ENCODE measurements at regions not wholly inside any gene's neighbourhood (a gene's known extent, or its start where the extent isn't known, plus 50 kb on each side); places are given as distances from the start of the nearest gene placed in this dataset.
"Not testable (repeated sequence)": the region's sequence is repeated elsewhere in the genome, so short reads cannot be mapped to it uniquely, and the experiment has no call there.

- H3K9me3 Mint-ChIP-seq: peaks cover 2% of the 10 kb centered on the region
- ChIA-PET POLR2A (no interaction called here), CTCF (no interaction called here)
- DNase-seq: no peak
- no peak overlapping the region for H3K4me3 Mint-ChIP-seq
- H3K4me1 Mint-ChIP-seq: no peaks in the 10 kb centered on the region
- H3K36me3 Mint-ChIP-seq (ENCODE audit: low read depth): no peaks in the 10 kb centered on the region
- peaks cover 2% of the 10 kb centered on the region for H3K27me3 Mint-ChIP-seq
- no peak overlapping the region for H3K27ac Mint-ChIP-seq
Measured at GRCh38 chr5:34550964-34551363, 105.2 kb upstream of the RAI14 start.

DNA sequence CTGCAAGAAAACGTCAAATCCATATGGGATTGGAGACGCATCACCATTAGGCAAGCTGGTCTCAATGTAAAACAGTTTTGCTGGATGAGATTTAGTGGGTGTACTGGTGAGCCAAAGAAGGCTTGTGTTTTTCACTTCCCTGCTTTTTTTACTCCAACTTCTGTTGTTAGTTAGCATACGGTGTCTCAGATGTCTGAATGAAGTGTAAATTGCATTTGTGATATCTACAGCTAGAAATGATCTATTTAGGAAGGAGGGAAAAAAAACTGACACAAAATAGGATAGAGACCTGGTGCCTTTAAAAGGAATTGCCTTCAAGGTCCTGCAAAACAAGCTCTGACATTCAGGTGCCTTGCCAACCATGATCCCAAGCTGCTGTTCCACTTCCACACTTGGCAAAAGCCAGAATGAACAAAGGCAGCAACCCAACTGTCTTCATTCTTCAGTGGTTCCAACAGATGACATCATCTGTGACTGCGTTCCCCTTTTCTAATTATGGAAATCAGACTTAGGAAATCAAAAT, 104.2 kb upstream of the RAI14 start:
- H3K27ac Mint-ChIP-seq: no peak overlapping the region
- H3K36me3 Mint-ChIP-seq (ENCODE audit: low read depth): no peaks in the 10 kb centered on the region
- no peak overlapping the region for H3K4me3 Mint-ChIP-seq
- H3K4me1 Mint-ChIP-seq: no peaks in the 10 kb centered on the region
- H3K27me3 Mint-ChIP-seq: peaks cover 2% of the 10 kb centered on the region
- DNase-seq: no peak
- CTCF ChIA-PET: no interaction called here
- POLR2A ChIA-PET: no interaction called here
- H3K9me3 Mint-ChIP-seq: peaks cover under 1% of the 10 kb centered on the region

- no peak overlapping the region for H3K4me3 Mint-ChIP-seq
- POLR2A ChIA-PET: no interaction called here
- CTCF ChIA-PET: no interaction called here
- no peaks in the 10 kb centered on the region for H3K27me3 Mint-ChIP-seq
- H3K9me3 Mint-ChIP-seq: no peaks in the 10 kb centered on the region
- H3K4me1 Mint-ChIP-seq: no peaks in the 10 kb centered on the region
- H3K36me3 Mint-ChIP-seq (ENCODE audit: low read depth): no peaks in the 10 kb centered on the region
- H3K27ac Mint-ChIP-seq: no peak overlapping the region
- DNase-seq: no peak
Measured at GRCh38 chr5:34552686-34553085, 103.4 kb upstream of the RAI14 start.

GRCh38 chr5:34553581-34553980, 102.5 kb upstream of the RAI14 start:
- no peak overlapping the region for H3K27ac Mint-ChIP-seq

GRCh38 chr5:34554641-34555040, 101.5 kb upstream of the RAI14 start:
- no peaks in the 10 kb centered on the region for H3K36me3 Mint-ChIP-seq (ENCODE audit: low read depth)
- ChIA-PET POLR2A (no interaction called here), CTCF (interaction anchor here (0.6 kb wide), 1 partner anchor 291 kb away, joined by 3 read pairs; no protein-coding TSS in a partner anchor)
- H3K27me3 Mint-ChIP-seq: peaks cover 3% of the 10 kb centered on the region
- no peak for DNase-seq
- H3K4me3 Mint-ChIP-seq: no peak overlapping the region
- H3K9me3 Mint-ChIP-seq: no peaks in the 10 kb centered on the region
- no peaks in the 10 kb centered on the region for H3K4me1 Mint-ChIP-seq
- no peak overlapping the region for H3K27ac Mint-ChIP-seq

More at GRCh38 chr5:34553581-34553980, 102.5 kb upstream of the RAI14 start:
- Mint-ChIP-seq H3K27me3 (peaks cover 3% of the 10 kb centered on the region), H3K9me3 (no peaks in the 10 kb centered on the region), H3K4me1 (no peaks in the 10 kb centered on the region), H3K36me3 (ENCODE audit: low read depth) (no peaks in the 10 kb centered on the region), H3K4me3 (no peak overlapping the region)
- ChIA-PET POLR2A (no interaction called here), CTCF (no interaction called here)
- no peak for DNase-seq

DNA sequence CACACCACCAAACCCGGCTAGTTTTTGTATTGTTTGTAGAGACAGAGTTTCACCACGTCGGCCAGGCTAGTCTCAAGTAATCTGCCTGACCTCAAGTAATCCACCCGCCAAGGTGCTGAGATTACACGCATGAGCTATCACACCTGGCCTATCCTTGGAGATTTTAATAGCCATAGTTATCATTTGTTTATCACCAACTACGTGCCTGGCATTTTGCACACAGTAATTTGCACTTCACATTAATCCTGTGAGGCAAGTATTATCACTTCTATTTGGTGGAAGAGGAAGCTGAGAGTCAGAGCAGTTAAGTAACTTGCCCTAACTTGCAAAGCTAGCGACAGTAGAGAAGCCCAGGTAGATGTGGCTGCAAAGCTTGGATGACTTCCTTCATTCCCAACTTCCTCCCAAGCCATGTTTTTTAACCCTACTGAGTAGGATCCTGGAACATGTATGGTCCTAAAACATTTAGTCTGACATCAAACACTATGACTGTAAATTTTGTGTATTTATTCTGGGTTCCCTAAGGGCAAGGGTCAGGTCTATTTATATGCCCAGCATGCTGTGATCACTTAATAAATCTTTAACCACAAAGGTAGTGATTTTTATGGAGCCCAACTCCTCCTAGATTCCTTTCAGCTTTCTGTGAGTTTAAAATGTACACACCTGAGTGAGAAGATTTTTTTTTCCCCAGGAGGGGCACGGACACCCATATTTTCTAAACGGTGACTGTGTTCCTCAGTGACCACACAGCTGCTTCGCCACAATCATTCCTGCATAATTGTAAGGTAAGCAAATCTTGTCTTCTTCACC, 100.2 kb upstream of the RAI14 start:
- H3K9me3 Mint-ChIP-seq: no peaks in the 10 kb centered on the region
- CTCF ChIA-PET: interaction anchor here (0.5 kb wide), 1 partner anchor 1429 kb away, joined by 3 read pairs; no protein-coding TSS in a partner anchor
- peaks cover 3% of the 10 kb centered on the region for H3K27me3 Mint-ChIP-seq
- H3K4me1 Mint-ChIP-seq: no peaks in the 10 kb centered on the region
- no peak for DNase-seq
- H3K4me3 Mint-ChIP-seq: no peak overlapping the region
- POLR2A ChIA-PET: no interaction called here
- H3K27ac Mint-ChIP-seq: no peak overlapping the region
- H3K36me3 Mint-ChIP-seq (ENCODE audit: low read depth): no peaks in the 10 kb centered on the region

DNA sequence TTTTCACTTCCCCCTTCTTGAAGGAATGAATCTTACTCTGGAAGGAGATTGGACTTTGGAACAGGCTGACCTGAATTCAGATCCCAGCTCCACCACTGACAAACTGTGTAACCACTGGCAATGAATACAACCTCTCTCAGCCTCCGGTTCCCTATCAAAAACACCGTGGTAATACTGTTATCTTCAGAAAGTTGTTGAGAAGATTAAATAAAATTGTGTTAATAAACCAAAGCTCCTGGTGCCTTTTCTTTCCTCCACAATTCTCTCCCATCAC, 99.7 kb upstream of the RAI14 start:
- POLR2A ChIA-PET: no interaction called here

DNA sequence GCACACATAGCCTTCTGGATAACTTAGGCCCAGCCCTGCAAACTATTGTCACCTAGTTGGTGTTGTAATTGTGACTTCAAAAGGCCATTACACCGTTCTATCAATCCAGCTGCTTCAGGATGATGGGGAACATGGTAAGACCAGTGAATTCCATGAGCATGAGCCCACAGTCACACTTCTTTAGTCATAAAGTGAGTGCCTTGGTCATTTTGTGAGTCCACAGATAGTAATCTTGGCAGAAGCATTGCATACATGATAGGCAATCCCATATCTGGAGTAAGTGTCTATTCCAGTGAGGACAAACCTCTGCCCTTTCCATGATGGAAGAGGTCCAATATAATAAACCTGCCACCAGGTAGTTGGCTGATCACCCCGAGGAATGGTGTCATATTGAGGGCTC, 94.5 kb upstream of the RAI14 start:
- H3K9me3 Mint-ChIP-seq; H3K27me3 Mint-ChIP-seq; H3K4me1 Mint-ChIP-seq; POLR2A ChIA-PET; DNase-seq; CTCF ChIA-PET; H3K36me3 Mint-ChIP-seq (ENCODE audit: low read depth); H3K4me3 Mint-ChIP-seq; H3K27ac Mint-ChIP-seq: not testable (repeated sequence)

More for the DNA sequence above, 99.7 kb upstream of the RAI14 start:
- H3K27me3 Mint-ChIP-seq: peaks cover 3% of the 10 kb centered on the region
- H3K36me3 Mint-ChIP-seq (ENCODE audit: low read depth): no peaks in the 10 kb centered on the region
- H3K9me3 Mint-ChIP-seq: no peaks in the 10 kb centered on the region
- CTCF ChIA-PET: interaction anchor here (0.5 kb wide), 1 partner anchor 1429 kb away, joined by 3 read pairs; no protein-coding TSS in a partner anchor
- DNase-seq: no peak
- H3K27ac Mint-ChIP-seq: no peak overlapping the region
- no peaks in the 10 kb centered on the region for H3K4me1 Mint-ChIP-seq
- no peak overlapping the region for H3K4me3 Mint-ChIP-seq

GRCh38 chr5:34562791-34563190, 93.3 kb upstream of the RAI14 start:
- Mint-ChIP-seq H3K27me3 (peaks cover 3% of the 10 kb centered on the region), H3K4me3 (no peak overlapping the region), H3K9me3 (no peaks in the 10 kb centered on the region), H3K4me1 (no peaks in the 10 kb centered on the region), H3K36me3 (ENCODE audit: low read depth) (no peaks in the 10 kb centered on the region), H3K27ac (no peak overlapping the region)
- ChIA-PET POLR2A (no interaction called here), CTCF (no interaction called here)
- no peak for DNase-seq

DNA sequence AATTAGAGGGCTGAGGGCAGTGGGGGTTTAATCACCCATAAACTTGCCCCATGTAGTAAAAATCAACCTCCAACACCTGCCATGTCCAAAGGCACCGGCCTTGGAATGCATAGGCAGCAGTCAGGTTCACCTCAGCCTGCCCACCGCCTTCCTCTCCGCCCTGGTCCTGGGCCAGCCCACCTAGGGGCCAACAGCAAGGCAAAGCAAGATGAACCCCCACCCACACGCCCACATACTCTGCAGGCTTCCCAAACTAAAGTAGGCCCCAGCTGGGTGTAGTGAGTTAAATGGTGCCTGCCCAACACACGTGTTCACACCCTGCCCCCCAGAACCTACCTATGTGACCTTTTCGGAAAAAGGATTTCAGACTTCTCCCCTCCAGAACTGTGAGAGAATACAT, 92.9 kb upstream of the RAI14 start:
- ChIA-PET CTCF (no interaction called here), POLR2A (no interaction called here)
- Mint-ChIP-seq H3K27me3 (peaks cover 3% of the 10 kb centered on the region), H3K4me3 (no peak overlapping the region), H3K36me3 (ENCODE audit: low read depth) (no peaks in the 10 kb centered on the region), H3K9me3 (no peaks in the 10 kb centered on the region), H3K27ac (no peak overlapping the region), H3K4me1 (no peaks in the 10 kb centered on the region)
- no peak for DNase-seq

DNA sequence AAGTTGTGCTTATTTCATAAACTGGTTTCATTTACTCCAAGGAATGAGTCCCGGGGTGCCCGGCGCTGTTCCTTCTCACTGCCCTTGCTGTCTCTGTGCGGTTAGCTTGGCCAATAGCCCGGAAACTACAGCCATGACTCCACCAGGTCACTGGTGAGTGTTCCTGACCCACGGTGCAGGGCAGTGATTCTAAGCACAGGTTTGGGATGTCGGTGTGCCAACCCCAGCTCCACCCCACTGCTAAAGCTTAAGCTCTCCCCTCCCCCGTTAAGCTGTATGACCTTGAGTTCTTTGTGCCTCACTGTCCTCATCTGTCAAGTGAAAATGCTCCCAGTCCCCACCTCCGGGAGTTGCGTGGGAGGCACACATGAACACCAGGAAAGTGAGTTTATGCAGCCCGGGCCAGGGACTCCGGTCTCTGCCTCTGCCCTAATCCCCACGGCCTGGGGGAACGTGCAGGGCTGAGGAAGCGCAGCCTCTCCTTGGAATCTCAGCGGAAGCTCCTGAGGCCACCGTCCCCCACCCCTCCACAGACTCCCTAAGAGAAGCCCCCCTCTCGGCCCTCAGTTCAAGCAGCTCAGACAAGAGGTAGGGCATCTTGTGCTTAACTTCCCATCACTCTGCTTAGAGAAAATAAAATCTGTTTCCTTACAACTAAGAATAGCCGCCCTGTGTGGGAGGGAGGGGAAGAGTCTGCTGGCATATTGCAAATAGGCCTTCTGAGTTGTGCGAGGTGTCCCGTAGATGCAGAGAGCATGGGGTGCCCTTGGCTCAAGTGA, 92.0 kb upstream of the RAI14 start:
- CTCF ChIA-PET: no interaction called here
- no peak overlapping the region for H3K27ac Mint-ChIP-seq
- H3K27me3 Mint-ChIP-seq: peaks cover 2% of the 10 kb centered on the region
- DNase-seq: no peak
- no peak overlapping the region for H3K4me3 Mint-ChIP-seq
- H3K36me3 Mint-ChIP-seq (ENCODE audit: low read depth): no peaks in the 10 kb centered on the region
- POLR2A ChIA-PET: no interaction called here
- H3K4me1 Mint-ChIP-seq: no peaks in the 10 kb centered on the region
- H3K9me3 Mint-ChIP-seq: no peaks in the 10 kb centered on the region

GRCh38 chr5:34564710-34565235, 91.4 kb upstream of the RAI14 start:
- CTCF ChIA-PET: no interaction called here
- Mint-ChIP-seq H3K4me1 (no peaks in the 10 kb centered on the region), H3K36me3 (ENCODE audit: low read depth) (no peaks in the 10 kb centered on the region), H3K9me3 (no peaks in the 10 kb centered on the region), H3K27me3 (peaks cover 2% of the 10 kb centered on the region), H3K27ac (no peak overlapping the region), H3K4me3 (no peak overlapping the region)
- no peak for DNase-seq
- POLR2A ChIA-PET: no interaction called here

- no peaks in the 10 kb centered on the region for H3K36me3 Mint-ChIP-seq (ENCODE audit: low read depth)
- no peaks in the 10 kb centered on the region for H3K9me3 Mint-ChIP-seq
- no peak overlapping the region for H3K27ac Mint-ChIP-seq
- peaks cover 2% of the 10 kb centered on the region for H3K27me3 Mint-ChIP-seq
- ChIA-PET POLR2A (no interaction called here), CTCF (no interaction called here)
- H3K4me3 Mint-ChIP-seq: no peak overlapping the region
- H3K4me1 Mint-ChIP-seq: no peaks in the 10 kb centered on the region
- DNase-seq: no peak
Measured at GRCh38 chr5:34570143-34570542, 86.0 kb upstream of the RAI14 start.

Data from activated CD4-positive, alpha-beta T cell treated with anti-CD3 and anti-CD28 coated beads, Interleukin-2, amount 10 ng/mL, durations not matched to agents 7 days and 5 days (primary cell).